ENCODE measurements at regions not wholly inside any gene's neighbourhood (a gene's known extent, or its start where the extent isn't known, plus 50 kb on each side); places are given as distances from the start of the nearest gene placed in this dataset.

DNA sequence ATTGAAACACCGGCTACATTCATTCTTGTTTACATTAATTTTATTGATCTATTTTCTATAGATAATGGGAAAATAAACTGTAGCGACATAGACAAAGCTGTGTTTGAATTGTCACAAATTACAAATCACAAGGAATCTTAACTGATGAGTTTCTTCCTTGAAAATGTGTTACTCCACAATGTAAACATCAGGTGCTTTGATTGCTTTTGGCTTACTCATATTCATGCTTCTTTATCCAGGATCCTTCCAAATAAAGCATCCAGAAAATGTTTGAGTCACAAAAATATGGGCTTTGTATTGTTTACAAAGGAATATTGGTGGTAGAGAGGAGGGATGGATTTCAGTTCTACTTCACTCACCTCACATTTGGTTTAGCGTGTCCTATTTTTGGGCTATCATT is 64.0 kb downstream of the BMP2 start:
- DNase-seq (ENCODE audit: low read depth): no peak

DNA sequence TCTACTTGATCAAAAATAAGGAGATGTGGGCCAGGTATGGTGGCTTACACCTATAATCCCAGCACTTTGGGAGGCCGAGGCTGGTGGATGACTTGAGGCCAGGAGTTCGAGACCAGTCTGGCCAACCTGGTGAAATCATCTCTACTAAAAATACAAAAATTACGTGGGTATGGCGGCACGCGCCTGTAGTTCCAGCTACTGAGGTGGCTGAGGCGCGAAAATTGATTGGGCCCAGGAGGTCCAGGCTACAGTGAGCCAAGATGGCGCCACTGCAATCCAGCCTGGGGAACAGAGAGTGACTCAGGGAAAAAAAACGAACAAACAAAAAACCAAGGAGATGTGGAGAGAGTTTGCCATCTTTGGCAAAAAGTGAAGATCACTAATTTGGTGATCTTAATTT is 65.3 kb downstream of the BMP2 start:
- no peak for DNase-seq (ENCODE audit: low read depth)

DNA sequence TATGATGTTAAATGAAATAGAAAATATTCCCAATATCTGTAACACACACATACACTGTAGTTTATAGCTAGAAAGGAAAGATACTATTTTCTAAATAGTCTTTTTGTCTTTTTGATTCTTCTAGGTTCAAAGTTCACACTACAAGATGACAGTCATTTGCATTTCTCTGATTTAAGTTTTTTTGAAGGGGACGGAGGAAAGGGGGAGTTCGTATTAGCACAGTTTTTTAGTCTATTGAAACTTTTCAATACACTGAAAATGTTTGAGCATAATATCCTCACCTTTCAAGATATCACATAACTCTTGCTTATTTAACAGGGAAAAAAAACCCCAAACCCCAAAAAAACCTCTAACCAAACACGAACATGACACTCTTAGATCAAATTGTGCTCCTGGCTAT is 68.1 kb downstream of the BMP2 start:
- DNase-seq (ENCODE audit: low read depth): no peak

DNA sequence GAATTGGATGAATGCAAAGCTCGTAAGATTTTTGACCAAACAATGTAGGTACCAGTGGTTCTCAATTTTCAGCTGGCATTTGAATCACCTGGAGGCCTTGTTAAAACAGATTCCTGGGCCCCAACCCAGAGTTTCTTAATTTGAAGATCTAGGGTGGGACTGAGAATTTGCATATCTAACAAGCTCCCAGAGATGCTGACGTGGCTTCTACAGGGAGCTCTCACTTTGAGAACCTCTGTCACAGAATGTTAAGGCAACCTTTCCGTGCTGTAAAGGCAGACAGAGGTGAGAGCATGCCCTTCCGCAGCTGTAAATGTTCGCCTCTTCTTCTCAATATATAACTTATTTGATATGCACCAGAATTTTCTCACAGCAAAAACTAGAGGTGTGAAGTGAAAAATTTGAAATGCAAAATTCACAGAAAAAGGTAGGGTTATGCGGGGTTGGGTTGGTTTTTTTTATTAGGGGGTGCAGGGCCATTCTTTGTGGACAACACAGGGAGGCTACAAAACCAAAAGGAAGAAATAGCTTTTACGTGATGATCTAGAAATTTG is 69.4 kb downstream of the BMP2 start:
- DNase-seq (ENCODE audit: low read depth): no peak

DNA sequence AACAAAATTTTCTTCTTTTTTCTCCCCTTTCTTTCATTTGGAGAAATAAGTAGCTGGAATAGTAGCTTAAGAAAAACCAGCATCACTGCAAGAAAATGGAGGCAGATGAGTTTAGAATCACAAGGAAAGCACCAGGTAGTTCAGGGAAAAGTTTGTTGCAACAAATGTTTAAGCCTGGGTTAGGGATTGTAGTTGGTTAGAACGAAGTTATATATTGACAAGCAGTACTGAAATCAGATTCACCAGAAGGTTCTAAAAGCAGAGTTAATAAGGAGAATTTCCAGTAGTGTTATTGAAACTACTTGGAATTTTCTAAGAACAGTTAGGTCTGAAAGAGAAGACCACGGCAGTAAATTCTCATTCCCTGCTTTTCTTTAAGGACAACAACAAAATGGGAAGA is 70.2 kb downstream of the BMP2 start:
- DNase-seq (ENCODE audit: low read depth): no peak

DNA sequence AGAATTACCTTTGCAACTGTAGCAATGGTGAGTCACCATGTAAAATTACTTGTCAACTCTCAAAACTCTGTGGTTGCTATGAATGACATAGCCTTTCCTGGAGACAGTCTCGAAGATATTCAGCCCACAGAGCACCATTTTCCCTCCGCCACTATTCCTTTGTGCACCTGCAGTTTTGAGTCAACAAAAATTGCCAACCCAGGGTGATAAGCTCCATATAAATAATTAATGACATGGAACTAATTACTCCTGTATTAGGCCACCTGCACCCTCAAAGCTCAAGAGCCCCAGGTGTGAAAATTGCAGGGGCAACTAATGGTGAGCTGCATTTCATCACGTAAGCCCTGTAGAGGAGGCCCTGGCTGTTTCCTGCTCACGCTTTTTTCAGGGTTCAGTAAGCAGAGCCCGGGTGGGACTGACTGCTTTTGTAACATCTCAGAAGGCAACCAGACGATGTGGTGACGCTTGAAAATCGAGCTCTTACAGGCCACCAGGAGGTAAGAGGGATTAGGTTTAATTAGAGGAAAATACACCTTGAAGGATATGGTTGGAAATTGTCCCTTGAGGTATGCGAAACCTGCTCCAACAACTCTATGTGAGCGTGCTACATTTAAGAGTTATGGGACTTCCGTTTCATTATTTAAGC is 70.8 kb downstream of the BMP2 start:
- no peak for DNase-seq (ENCODE audit: low read depth)

DNA sequence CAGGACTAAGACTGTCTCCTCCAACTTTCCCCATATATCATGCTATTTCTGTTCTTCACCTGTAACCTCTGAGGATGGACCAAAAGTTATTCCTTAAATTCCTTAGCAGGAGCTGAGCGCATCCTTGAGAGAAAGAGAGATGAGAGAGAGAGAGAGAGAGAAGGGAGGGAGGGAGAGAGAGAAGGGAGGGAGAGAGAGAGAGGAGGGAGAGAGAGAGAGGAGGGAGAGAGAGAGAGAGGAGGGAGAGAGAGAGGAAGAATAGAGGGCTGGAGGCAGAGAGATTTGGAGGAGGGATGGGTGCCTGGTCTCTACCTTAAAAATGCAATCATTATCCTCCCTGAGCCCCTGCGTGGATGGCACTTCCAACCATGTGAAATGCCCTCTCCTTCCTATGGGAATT is 73.6 kb downstream of the BMP2 start:
- DNase-seq (ENCODE audit: low read depth): no peak

DNA sequence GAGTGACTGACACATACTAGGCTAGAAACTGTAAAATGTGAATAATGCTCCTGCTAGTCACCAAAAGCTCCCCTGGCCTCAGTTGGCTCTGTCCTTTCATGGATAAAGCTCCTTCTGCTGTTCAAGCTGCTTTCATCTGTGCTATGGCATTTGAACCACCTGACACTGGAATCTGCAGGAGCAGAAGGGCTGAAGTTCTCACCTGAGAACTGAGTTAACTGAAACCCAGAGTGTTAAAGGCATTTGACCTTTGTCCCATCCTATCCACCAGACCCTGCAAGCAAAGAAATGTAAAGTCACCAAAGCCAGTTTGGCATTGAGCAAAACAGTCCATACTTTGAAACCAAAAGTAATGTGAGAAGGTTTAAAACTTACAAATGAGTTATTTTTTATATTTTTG is 77.7 kb downstream of the BMP2 start:
- DNase-seq (ENCODE audit: low read depth): no peak

DNA sequence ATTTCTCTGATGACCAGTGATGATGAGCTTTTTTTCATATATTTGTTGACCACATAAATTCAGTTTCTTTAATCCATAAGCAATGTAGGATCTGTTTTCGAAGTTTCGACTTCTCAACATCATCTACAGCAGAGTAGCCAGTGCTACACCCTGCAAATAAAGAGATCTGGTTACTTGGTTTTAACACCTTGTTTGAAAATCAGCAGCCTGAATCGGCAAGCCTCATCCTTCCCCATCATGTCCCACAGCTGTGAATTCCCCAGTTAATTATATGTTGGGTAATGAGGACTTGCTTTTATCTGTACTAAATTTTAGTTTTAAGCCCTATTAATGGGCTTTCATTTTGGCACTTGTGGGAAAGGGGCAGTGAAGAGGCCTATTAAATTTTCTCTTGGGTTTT is 80.6 kb downstream of the BMP2 start:
- DNase-seq (ENCODE audit: low read depth): no peak

DNA sequence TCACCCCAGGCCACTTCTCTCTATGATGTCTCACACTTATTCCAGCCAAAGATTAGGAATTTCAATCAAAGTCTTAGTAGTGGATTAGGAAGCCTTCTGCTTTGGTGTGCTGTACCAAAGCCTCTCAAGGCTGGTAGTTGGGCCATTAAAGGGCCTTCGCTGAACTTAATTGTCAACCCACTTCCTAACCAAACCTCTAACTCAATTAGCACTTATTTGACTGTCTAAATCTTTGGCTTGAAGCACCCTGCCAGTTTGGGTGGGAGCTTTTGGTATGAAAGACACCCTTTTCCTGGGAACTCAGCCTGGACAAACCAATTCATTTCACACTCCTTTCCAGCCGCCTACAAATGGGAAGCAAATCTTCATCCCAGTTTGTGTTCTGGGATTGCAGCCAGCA is 81.5 kb downstream of the BMP2 start:
- DNase-seq (ENCODE audit: low read depth): no peak

DNA sequence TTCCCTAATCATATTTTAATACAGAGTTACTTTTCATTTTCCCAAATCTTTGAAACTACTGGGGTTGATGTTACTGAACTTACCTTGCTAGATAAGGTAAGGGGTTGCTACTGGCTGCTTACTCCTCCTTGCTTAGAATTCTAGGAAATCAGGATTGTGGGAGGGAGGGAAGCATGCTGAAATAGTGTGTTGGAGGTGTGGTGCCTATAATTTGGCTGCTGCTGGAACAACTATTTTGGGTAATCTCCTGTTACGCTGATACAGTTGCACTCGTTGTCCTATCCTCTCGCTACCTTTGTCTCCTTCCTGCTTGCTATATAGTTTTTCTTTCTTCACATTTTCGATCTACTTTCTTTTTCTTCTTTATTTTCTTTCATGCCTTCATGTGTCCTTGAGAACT is 83.7 kb downstream of the BMP2 start:
- DNase-seq (ENCODE audit: low read depth): no peak

DNA sequence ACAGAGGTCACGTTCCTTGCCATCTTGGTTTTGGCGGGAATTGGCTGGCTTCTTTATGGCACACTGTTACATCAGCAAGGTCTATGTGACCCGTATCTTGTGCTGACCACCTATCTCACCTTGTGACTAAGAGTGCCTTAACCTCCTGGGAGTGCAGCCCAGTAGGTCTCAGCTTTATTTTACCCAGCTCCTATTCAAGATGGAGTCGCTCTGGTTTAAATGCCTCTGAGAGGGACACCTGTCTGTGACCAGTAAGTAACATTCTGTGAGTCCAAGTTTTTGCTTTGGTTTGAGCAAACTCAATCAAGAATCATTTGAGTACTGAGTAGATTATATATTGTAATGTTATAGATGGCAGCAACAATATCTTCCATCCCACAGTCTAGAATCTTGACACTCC is 85.0 kb downstream of the BMP2 start:
- no peak for DNase-seq (ENCODE audit: low read depth)

DNA sequence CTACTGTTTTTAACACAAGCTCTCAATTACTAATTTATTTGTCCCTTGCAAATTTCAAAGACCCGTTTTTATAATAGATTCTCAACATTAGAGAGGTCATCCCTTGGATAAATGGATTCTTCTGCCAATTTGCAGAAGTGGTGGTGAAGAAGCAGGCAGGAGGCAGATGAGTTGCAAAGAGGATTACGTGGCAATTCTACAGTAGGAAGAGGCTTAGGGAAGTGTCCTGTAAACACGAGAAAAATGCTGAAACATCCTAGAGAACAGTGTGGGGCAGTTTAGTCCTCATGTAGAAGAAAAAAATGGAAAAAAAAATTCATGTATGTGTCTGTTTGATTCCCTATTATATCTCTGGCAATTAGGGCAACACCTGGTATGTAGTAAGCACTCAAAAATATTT is 87.6 kb downstream of the BMP2 start:
- no peak for DNase-seq (ENCODE audit: low read depth)

DNA sequence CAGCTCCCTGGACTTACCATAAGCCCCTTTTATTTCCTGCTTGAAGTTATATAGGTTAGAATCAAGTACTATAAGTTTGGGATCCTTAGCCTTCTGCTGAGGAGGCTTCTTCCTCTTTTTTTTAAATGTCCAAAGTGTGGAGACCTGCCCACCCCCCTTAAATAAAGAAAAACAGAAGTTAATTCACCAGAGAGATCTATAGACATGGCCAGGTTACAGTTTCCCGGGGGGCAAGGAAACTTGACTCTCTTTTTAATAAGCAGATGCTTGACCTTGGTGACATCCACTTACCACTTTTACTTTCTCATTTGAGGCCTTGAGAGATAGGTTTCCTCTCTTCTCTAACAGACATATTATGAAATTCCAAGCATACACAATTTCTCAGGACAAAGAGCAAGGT is 88.3 kb downstream of the BMP2 start:
- DNase-seq (ENCODE audit: low read depth): no peak

DNA sequence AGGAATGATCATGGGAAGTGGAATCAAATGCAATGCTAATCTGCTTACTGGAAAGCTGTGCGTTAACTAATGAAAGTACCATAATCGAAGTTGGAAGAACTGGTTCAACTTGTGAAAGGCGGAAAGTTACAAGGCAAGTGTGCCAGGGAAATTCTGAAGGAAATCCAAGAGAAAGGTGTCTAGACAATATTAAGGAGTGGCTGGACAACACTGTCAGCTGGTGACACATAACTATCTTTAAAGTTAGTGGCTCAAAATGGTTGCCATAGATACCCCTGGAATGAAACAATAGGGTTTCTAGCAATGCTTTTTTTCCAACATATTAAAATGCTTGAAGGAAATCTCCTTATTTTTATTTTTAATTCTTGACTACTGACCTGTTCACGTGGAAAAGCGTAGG is 90.4 kb downstream of the BMP2 start:
- no peak for DNase-seq (ENCODE audit: low read depth)

DNA sequence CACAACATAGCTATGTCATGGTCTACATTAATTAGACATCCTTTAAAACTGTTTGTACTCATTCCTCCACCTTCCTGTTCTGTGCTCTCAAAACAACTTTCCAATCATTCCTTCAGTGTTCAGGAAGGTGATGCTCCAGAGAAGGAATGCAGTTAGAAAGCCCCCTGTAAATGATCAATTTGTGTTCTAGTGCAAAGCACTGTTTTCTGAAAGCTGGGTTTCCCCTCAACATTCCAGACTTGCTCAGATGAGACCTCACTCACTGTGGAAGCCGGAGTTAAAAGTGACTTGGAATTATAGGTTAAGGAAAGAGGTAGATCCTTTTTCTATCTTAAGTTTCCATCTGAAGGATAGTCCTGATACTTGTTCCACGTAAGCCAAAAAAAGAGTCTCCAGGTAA is 95.9 kb downstream of the BMP2 start:
- DNase-seq (ENCODE audit: low read depth): no peak

DNA sequence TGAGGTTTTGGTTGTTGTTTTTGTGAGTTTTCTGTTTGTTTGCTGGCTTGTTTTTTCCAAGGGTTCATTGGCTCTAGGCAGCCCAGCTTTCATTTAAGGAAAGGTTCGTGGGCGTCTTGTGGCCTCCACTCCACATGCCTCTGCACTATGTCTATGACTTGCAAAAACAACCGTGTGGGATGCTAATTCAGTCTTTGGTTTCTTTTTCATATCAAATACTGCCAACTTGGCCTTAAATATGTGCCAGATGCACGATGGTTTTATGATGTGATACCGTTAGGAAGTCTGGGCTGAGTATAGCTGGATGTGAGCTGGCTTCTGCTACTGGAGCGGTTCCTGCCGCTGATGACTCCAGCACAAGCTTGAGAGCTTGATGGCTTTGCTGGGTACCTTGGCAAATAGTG is 96.3 kb downstream of the BMP2 start:
- DNase-seq (ENCODE audit: low read depth): no peak

DNA sequence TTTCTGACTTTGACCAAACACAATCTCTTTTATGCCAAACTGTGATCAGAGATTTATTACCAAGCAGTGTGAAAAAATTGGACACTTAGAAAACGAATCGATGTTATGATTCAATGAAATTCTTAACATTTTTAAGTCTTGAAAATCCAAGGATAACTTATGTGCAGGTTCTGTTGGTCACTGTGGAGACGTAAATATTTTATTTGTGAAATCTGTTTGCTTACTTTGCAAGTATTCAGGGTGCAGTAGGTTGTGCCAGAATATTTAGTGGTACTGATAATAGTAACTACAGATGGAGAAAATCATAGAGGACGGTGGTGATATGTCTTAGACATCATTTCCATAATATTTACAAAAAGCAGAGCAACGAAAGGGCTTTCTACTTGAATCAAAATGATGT is 97.3 kb downstream of the BMP2 start:
- DNase-seq (ENCODE audit: low read depth): no peak

DNA sequence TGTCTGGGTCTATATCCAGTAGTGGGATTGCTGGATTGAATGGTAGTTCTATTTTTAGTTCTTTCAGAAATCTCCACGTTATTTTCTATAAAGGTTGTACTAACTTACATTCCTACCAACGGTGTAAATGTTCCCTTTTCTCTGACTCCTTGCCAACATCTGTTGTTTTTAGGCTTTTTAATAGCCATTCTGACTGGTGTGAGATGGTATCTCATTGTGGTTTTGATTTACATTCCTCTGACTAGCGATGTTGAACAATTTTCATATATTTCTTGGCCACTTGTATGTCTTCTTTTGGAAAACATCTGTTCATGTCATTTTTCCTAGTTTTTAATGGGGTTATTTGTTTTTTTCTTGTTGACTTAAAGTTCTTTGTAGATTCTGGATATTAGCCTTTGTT is 99.3 kb downstream of the BMP2 start:
- no peak for DNase-seq (ENCODE audit: low read depth)

DNA sequence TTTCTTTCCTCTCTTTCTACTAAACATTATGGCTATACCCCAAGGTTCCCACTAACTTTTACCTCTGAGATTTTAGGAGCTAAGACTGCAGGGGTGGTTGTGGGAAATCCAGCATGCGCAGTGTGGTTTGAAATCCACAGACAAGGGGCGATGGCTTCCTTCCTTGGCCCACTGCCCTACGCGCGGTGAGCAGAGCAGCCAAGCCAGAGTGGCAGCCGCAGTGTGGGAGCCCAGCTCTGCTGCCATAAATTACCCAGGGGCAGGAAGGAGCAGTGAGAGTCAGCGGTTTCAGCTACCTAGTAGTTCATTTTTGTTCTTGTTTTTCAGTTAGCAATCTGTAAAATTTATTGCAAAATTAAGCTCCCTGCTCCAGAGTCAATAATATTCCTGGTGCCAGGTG is 101.4 kb downstream of the BMP2 start:
- no peak for DNase-seq (ENCODE audit: low read depth)

DNA sequence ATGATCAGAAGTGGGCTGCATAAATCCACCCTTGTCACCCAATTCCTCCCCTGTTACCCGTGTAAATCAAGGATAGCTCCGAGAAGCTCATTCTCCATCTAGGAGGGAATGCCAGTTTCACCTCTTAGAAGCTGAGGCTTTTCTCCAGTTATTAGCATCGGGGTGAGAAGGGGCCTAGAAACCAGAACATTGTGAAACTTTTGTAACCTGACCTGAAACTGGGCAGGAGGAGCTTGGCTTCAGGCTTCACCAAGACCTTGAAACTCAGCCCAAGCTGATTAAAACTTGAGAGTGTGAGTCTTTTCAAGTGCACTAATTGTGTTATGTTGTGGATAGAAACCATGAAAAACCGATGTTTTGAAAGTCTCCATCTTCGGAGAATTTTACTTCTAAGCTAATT is 103.1 kb downstream of the BMP2 start:
- no peak for DNase-seq (ENCODE audit: low read depth)

DNA sequence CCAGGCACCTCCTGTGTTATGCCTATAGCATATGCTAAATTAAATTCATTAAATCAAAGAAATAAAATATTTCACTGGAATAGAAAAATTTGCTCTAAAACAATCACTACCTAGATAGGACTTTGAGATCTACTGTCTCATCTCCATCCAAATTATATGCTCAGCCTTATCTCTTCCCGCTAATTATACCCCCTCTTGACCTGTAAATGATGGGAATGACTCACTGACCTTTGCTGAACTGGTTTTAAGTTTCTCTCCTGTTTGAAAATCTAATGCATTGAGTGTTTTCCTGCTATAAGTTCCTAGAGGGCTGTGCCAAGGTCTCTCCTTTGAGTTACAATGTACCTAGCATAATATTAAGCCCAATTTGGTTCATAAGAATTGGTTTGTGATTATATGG is 110.1 kb downstream of the BMP2 start:
- no peak for DNase-seq (ENCODE audit: low read depth)

DNA sequence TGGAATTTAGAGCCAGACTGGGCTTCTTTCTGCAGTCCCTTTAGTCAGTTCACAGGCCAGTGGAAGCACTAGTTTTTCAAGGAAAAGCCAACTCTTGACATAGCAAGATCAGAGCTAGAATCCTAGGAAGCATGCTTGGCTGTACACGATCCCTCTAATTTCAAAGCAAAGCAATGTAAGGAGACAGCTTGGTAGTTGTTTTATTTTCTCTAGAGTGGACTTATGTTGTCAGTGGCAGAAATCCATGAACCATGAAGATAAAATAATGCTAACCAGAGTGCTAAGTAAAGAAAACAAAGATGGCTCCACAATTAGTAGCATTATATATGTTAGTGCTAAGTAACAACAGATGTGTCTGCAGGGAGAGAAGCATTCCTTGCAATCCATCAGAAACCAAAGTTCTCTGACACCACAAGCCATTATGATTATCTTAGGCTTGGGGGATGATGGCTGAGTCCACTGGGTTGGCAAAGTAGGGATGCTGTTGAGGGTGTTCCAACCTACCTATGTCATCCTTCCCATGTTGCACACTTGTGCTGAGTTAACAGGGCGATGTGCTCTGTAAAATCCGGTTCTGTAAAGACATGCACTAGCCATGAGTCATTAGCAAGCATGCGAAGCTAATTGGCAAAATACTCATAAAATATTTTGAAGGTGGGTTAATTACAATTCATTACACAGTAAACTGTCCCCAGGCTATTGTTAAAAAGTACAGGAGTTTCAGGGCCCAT is 115.2 kb downstream of the BMP2 start:
- no peak for DNase-seq (ENCODE audit: low read depth)

DNA sequence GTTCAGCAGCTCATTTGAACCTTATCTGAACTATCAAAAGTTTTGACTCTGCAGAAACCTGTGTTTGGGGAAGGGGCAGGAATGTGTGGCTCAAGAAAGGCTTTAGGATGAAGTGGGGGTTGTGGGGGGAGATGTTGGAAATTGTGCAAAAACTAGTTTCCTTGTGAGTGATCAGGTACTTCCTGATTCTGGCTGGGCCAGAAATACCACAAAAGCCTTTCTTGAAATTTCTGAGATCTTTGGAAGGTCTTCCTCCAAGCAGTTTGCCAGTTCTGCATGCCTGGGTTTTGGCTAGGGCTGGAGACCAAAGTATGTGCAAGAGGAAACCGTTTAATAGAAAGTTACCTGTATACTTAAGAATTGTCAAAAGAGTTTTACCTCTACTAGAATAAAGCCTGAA is 116.6 kb downstream of the BMP2 start:
- DNase-seq (ENCODE audit: low read depth): no peak
